ENCODE measurements at regions not wholly inside any gene's neighbourhood (a gene's known extent, or its start where the extent isn't known, plus 50 kb on each side); places are given as distances from the start of the nearest gene placed in this dataset.

DNA sequence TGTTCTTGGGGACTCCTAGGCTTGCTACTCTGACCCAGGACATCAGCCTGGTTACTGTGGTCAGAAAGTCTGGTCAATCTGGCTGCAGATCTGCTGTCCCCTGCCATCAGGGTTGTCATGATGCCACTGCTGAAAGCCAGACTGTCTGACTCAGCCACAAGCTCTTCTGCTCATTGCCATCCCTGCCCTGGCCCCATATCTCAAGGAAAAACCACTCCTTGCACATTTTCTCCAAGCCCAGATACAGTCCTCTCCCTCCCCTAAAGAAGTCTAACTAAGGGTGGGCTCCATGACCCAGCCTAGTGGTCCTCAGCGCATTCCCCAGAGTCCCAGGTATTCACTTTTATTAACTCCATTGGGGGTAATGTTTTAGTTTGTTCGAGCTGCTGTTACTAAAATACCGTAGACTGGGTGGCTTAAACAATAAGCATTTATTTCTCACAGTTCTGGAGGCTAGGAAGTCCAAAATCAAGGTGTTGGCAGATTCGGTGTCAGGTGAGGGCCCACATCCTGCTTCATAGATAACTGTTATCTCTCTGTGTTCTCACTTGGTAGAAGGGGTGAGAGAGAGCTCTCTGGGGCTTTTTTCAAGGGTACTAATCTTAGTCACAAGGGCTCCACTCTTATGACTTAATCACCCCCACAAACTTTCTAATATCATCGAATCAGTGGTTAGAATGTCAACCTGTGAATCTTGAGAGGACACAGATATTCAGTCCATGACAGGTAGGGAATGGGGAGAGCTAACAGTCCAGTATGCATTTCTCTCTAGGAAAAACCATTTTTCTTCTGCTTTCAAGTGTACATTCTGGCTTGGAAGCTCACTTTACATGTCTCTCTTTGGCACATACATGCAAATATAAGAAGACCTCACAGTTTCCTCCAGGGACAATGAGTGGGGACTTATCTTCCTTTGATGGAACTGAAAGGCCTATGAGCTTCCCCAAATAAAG, 94.8 kb upstream of the CXCR4 start:
- DNase-seq (ENCODE audit: low read depth): peak; percentile 27

DNA sequence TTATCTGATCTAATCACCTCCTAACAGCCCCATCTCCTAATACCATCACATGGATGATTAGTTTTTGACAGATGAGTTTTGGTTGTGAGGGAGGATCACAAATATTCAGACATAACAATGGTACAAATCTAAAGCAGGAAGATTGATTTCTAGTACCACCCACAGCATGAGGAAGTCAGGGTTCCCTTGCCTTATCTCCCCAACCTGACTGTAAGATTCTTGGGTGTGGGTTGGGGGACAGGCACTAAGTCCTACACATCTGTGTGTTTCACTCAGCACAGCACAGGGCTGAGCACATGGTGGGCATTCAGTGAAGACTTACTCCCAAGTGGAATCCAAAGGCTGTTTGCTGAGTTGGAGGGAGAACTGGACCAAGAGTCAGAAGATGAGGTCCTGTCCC, 93.8 kb upstream of the CXCR4 start:
- DNase-seq (ENCODE audit: low read depth): no peak

DNA sequence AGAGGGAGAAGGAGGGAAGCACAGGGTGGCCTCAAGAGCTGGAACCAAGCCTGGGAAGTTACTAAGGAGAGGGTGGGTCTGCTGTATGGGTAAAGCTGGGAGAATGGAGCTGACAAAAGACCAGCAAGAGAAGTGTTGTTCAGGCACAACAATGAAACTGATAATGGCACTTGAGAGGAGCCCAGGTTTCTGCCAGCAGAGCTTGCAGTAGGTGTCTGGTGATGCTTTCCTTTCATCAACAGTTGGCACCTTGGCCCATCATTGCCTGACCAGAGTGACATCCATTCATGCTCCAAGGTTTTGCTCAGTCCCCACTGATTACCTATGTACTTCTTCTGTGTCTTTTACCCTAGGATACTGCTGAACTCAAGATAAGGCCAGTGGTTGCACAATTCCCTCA, 92.9 kb upstream of the CXCR4 start:
- no peak for DNase-seq (ENCODE audit: low read depth)

DNA sequence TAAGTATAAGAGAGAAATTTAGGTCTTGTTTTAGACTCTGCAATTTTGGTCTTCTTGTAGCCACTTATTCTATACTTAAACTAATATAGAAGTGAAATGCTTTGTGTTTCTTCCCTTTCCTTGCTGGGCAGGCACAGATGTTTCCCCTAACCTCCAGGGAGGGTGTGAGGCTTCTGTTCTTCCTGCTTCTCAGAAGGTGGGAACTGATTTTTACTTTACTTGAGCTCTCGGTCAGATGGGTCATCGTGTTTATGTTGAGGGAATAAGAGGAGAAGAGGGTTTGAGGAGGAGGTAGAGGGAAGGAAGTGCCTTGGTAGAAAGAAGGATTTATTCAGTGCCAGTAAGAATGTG, 92.5 kb upstream of the CXCR4 start:
- no peak for DNase-seq (ENCODE audit: low read depth)

DNA sequence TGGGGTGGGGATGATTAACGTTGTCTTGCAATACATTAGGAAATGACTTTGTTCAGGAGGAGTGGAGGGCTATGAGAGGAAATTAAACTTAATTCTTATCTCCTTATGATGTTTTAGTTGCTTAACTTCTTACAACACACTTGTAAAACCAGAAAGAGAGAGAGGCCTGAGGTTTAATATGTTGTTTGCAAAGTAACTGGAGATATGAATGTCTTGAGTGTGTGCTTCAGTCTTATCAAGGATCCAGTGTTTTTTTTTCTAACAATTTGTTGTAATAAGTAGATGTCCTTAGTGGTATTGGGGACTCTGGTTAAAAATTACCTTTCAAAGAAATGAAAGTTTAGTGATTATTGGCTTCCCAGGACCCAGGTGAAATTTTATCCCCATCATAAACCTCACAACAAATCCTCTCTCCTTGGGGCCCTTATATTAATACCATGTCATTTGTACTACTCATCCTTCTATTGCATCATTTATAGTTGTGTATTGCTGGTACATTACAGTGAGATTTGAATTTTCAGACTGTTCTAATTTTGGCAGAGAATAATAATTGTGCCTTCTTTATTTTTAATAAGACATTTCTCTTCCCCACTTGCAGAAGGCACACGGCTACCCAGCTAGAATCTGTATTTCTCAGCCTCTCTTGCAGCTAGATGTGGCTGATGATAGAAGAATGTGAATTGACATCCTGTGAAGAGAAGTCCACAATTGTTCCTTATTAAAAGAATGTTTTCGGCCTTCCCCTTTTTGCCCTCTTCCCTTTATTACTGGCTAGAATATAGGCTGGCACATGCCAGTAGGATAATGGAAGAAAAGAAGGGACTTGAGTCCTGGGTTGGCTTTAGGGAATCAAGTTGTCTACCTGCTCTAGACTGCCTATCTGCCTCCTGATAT, 91.9 kb upstream of the CXCR4 start:
- DNase-seq (ENCODE audit: low read depth): no peak

DNA sequence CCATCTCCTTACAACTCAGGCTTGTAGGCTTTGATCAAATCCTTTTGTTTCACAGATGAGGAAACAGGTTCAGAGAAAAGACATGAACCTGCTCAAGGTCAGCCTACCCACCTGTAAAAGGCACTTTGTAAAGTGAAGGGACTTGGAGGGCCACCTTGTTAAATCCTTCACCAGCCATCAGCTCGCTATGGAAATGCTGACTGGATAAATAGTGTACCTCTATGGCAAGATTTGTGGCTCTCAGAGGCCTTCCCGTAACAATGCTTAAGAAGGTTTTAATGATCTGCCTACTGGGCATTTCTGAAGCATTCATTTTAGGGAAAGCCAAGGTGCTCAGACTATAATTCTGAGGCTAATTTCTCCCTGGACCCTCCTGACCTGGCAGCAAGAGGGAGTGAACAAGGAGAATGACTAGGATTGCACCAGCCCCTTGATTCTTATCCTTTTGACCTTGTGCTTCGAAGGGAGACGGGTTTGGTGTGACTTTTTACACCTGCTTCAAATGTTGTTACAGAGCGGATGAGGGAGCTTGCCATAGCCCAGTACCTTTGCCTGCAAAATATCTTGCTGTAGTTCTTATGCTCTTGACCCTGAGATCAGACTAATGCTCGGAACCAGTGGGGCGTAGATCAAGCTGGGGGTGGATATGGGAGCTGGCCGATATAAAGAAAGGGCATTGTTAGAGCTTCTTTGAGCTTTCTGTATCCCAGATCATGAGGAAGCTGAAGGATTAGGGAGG, 90.9 kb upstream of the CXCR4 start:
- no peak for DNase-seq (ENCODE audit: low read depth)

DNA sequence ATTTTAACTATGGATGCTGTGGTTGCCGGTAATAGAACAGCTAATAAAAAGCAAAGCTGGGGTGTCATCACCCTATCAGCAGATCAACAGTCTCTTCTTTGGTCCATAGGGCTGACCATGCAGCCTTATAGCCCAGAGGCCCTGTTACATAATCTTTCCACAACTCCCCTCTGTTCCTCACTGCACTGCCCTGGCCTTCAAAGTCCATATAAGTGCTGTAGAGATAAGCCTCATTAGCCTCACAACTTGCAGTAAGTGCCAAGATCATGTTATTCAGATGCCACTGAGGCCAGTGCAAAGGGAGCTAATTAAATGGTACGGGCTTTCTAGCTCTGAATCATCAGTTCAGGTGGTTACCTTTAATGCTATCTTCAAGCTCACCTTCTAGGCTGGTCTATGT, 89.7 kb upstream of the CXCR4 start:
- no peak for DNase-seq (ENCODE audit: low read depth)

DNA sequence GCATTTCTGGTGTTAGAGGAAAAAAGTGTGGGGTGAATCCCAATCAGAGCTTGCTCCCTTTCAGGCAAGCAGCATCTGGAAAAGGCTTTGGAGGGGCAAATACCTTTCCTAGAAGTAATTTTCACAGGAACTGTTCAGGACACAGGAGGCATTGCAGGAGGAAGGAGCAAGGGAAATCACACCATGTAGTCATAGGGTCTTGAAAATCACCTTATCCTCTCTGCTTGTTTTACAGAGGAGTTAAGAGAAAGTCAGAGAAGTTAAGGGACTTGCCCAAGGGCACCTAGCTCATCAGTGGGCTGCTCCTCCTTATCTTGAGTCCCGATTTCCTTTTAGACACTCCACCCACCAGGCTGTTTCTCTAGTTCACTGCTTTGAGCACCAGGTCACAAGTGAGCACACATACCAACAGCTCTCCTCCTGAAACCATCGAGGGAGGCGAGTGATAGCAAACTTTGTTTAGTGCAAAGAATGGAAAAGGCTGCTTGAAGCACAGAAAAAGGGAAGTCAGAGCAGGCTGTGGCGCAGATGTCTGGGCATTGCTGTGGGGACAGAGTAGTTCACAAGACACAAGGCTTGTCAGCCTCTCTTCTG, 89.2 kb upstream of the CXCR4 start:
- DNase-seq (ENCODE audit: low read depth): no peak

DNA sequence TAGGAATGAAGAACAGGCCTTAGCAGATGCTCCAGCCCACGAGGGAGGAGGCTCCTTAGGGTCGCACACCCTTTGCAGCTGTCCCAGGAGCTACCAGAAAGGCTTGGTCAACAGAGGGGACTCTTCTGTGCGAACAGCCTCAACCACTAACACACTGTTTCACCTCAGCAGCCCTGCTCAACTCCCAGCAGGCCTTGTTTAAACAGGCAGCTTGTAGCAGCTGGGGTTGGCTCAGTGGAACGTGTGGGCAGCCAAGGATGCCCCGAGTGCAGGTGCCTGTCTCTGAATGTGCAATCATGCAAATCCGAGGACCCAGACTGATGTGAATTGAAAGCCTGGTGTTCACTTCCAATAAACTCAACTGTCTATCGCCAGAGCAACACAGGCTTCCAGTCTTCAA, 88.7 kb upstream of the CXCR4 start:
- DNase-seq (ENCODE audit: low read depth): no peak

DNA sequence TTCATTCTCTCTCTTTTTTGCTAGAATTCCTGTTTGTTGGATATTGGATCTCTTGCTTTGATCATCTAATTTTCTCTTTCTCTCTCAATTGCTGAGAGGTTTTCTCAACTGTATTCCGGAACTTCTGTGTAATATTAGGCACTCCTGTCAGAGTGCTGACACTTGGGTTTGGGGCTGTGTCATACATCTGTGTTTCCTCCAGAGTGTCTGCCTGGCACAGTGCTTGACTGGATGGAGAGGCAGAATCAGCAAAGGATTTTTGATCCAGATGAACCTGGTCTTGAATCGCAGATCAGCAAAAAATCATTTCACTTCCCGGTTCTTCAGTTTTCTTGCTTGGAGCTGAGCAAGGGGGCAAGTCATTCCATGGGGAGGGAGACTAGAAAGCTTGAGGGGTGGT, 87.7 kb upstream of the CXCR4 start:
- DNase-seq (ENCODE audit: low read depth): no peak

DNA sequence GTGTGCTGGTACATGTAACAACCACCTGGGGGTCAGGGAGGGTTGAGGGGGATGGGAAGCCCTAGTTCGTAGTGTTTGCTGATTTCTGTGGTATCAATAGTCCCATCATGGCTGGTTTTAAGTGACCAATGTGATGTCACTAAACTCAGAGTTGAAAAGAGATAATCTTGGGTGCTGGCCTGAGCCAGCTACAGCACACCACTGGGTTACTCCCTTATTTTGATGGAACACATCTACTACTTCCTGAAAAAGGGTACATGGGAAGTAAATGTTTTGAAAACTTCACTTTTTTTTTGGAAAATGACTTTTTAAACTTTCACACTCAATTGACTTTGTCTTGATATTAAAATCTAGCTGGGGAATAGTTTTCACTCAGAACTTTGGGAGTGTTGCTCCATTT, 87.0 kb upstream of the CXCR4 start:
- DNase-seq (ENCODE audit: low read depth): no peak

DNA sequence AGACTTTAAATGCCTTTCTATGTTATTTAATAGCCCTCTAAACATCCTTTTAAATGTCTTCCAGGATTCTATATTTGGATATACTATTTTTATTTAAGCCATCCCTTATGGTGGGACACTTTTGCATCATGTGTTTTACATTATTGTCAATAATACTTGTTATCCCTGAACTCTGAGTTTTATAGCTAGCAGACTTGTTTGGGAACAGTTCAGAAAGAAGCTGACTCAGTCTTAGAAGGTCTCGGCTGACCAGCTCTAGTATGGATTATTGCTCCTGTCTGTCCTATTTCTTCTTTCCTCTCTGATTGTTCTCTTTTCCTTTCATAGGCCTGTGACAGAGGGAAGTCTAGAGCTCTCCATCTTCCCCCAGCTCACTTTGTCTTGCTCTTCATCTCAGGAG, 77.3 kb upstream of the CXCR4 start:
- DNase-seq (ENCODE audit: low read depth): no peak

DNA sequence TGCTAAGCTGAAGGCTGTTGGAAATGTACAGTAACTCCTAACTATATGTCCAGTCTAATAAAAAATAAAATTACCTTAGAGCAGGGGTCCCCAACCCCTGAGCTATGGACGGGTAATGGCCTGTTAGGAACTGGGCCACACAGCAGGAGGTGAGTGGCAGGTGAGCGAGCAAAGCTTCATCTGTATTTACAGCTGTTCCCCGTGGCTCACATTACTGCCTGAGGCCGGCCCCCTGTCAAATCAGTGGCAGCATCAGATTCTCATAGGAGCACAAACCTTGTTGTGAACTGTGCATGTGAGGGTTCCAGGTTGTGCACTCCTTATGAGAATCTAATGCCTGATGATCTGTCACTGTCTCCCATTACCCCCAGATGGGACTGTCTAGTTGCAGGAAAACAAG, 73.1 kb upstream of the CXCR4 start:
- DNase-seq (ENCODE audit: low read depth): no peak

DNA sequence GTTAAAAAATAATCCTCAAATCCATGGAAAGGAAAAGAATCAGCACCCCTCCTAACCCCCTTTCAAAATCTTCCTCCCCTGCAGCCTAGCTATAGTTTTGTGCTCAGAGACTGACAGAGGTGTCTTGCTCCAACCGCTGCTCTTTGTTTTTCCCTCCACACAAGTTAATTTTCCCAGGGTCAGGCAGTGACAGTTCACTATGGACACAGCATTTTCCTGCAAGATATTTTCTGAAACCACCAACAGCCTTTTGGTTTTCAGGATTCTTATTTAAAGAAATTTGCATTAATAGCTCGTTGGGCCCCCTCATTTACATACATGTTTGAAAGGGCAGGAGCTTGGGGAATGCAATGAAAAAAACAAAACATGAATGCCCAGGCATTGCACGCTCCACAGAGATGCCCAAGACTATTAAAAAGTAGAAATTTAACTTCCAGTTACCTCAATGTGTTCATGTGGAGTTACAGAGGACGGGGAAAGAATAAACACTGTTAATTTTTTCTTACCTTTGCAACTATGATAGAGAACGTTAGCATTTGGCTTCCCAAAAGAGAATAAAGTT, 71.4 kb upstream of the CXCR4 start:
- DNase-seq (ENCODE audit: low read depth): no peak

DNA sequence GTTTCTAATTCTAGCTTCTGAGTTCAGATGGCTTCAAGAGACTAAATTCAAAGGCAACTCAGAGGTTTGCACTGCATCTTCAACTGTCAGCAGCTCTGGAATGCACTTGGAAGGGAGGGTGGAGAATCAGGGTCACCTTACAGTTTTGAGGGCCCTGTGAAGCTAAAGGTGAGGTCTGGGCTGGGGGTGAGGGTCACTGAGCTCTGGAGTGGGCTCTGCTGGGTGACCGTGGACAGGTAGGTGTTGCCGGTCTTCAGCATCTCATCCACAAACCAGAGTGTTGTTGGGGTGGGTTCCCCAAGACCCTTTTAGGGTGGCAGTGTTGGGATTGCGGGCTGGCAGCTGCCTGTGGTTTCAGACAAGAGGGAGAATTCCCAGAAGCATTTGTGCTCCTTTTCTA, 70.1 kb upstream of the CXCR4 start:
- DNase-seq (ENCODE audit: low read depth): no peak

DNA sequence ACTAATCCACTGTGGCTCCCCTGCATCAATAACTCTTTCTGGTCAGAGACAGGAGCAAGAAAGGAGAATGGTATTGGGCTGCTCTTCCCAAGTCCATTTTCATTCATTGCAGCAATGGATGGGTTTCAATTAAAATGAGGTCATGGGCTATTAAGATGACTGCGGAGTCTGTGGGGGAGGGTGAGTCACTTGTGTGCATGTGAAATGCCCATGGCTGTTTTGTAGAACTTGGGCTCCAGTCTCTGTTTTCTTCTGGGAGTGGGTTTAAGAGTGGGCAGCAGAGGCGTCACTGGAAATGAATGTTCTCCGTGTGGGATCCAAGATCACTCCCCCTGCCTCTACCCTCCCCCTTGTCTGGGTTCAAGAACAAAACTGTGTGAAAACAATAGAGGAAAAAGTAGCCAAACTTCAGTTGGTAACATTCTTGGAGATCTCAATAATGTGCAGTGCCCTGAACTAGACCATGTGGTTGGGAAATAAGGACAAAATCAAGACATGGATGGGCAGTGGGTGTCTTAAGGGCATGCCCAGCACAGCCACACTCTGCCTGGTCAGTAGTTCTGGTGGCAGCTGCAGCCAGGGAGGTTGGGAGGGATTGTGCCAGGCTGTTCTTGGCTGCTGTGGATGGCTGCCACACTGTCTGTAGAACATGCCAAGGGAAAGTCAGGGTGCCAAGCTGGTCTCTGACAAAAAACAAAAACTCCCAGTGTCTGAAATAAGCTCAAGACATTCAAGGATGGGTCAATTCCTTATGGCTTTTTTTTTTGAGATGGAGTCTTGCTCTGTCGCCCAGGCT, 68.2 kb upstream of the CXCR4 start:
- DNase-seq (ENCODE audit: low read depth): no peak

DNA sequence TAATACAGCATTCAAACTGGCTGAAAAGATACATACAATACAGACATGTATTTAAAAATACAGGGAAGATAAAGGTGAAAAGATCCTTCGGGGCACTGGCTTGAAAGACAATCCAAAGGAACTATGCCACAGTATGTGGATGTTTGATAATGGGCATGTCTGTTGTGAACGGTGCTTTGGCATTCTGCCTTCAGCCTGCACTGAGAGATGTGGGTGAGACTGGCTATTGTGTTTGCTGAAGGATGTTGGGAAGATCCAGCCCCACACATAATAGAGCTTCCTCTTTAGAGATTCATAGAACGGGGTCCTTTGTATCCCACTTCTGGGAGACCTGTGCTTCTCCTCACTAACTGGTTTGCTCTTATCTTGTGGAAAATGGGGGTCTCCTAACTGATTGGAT, 65.1 kb upstream of the CXCR4 start:
- no peak for DNase-seq (ENCODE audit: low read depth)

DNA sequence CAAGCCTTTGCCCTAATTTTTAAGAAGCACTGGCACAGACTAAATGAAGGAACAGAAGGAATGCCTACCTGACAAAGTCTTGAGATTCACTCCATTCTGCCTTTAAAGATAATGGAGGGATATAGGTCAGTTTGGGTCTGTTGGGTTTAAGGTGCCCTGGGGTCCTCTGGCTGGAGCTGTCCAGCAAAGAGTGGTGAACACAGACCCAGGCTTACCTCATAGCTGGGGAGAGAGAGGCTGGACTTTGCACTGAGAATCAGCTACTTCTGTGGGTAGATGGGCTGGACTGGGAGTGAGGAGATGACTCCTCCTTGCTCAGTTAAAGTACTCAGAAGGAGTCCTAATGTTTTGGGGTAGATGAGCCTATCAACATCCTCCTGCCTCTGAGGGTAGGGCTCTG, 64.4 kb upstream of the CXCR4 start:
- DNase-seq (ENCODE audit: low read depth): no peak

DNA sequence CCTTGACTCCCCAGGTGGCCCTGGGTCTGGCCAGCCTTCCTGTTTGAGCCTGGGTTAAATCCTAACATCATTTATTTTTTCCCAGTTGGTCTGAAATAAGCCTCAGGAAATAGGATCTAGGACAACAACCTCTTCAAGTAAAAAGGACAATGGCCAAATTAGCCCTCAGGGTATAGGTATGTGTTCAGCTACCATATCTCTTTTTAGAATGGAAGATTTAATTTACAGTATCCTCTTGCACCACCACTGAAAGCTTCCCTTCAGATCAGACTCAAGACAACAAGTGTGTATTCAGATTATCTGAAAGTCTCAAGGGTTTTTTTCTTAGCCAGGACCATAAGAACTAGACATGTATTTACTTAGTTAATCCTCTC, 61.6 kb upstream of the CXCR4 start:
- DNase-seq (ENCODE audit: low read depth): no peak

DNA sequence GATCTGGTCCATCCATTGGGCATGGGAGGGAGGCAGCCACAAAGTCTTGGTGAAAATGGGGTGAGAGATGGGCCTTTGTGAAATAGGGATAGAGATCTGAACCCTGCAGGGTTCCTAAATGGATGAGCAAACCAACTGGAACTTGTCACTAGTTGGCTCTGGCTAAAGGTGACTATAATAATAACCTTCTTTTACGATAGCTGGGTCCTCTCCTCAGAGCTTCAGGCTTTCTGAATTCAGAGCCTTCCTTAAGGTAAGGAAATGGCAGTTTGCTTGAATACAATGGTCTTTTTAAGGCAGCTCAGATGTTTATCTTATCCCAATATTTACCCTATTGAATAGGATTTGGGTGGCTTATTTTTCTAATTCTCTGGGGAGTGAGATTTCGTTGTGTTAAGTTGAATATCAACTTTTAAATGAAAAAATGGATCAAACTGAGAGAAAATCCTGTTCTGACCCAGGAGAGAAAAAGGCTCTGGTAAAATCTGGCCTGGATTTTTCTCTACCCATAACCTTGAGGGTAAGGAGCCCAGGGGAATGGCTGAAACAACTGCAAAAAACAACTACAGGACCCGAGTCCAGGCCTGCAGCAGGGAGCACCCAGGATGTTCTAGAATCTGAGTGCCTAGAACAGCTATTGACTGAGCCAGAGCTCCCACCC, 61.1 kb upstream of the CXCR4 start:
- no peak for DNase-seq (ENCODE audit: low read depth)

DNA sequence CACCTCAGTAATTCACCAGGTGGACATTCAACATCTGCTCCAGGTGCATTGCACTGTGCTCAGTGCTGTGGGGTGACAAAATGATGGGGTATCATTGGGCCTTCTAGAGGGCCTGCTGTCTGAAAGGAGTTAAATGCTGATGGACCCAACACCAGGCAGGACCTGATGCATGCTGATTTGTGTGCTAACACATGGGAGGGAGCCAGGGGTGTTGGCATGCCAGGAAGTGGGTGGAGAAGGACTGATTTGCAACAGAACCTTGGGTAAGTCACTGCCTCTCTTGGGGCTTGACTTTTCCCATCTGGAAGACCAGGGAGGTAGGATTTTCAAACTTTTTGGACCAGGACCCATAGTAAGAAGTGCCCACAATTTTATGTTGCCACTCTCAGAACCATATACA, 57.9 kb upstream of the CXCR4 start:
- no peak for DNase-seq (ENCODE audit: low read depth)
